ENCODE measurements at regions not wholly inside any gene's neighbourhood (a gene's known extent, or its start where the extent isn't known, plus 50 kb on each side); places are given as distances from the start of the nearest gene placed in this dataset.

DNA sequence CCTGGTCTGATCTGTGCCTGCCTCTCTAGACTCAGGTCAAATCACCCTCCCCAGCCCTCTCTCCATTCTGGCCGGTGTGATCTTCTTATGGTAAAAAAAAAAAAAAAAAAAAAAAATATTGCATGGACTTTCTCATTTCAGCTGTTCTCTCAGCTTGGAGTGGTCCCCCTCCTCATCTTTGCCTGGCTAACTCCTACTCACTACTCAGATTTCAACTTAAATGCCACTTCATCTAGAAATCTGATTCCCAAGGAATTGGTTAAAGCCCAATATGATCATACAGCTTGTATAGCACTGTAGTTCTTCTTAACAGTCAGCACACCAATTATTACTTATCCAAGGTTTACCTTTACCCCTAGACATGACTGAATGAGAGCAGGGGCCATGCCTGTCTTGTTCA lies 105.9 kb upstream of the CARMIL1 start:
- Histone ChIP-seq H3K27me3 (ENCODE audit: control insufficient read depth in 1 of 2, insufficient read depth in 2 of 2, low read length in 2 of 2) (no peaks in the 10 kb centered on the region), H3K9me3 (ENCODE audit: control insufficient read depth in 1 of 2, insufficient read depth in 1 of 2, low read length in 2 of 2) (no peaks in the 10 kb centered on the region), H3K4me1 (ENCODE audit: insufficient read depth, low read length) (no peaks in the 10 kb centered on the region), H3K27ac (ENCODE audit: low read depth in 1 of 2, low read length in 2 of 2) (no peak overlapping the region), H3K4me3 (ENCODE audit: low read length) (no peak overlapping the region), H3K36me3 (ENCODE audit: insufficient read depth, low read length) (no peaks in the 10 kb centered on the region)
- ATAC-seq (ENCODE audit: poor library complexity) (no peak), DNase-seq (no peak)
- intact Hi-C loops (cut with DNase I, micrococcal nuclease): no loop called here
- H3K9me3 Mint-ChIP-seq: no peaks in the 10 kb centered on the region
- no peak overlapping the region for H3K27ac Mint-ChIP-seq
- no peak overlapping the region for H3K4me3 Mint-ChIP-seq
- no peaks in the 10 kb centered on the region for H3K36me3 Mint-ChIP-seq (ENCODE audit: low read depth)
- H3K4me1 Mint-ChIP-seq (ENCODE audit: low read depth): no peaks in the 10 kb centered on the region
- TF ChIP-seq, protein P1, sequence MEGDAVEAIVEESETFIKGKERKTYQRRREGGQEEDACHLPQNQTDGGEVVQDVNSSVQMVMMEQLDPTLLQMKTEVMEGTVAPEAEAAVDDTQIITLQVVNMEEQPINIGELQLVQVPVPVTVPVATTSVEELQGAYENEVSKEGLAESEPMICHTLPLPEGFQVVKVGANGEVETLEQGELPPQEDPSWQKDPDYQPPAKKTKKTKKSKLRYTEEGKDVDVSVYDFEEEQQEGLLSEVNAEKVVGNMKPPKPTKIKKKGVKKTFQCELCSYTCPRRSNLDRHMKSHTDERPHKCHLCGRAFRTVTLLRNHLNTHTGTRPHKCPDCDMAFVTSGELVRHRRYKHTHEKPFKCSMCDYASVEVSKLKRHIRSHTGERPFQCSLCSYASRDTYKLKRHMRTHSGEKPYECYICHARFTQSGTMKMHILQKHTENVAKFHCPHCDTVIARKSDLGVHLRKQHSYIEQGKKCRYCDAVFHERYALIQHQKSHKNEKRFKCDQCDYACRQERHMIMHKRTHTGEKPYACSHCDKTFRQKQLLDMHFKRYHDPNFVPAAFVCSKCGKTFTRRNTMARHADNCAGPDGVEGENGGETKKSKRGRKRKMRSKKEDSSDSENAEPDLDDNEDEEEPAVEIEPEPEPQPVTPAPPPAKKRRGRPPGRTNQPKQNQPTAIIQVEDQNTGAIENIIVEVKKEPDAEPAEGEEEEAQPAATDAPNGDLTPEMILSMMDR (IDR thresholded peaks at IDR 0.05): no peak
- CTCF ChIA-PET: interaction anchor here (0.7 kb wide), 1 partner anchor 66 kb away, joined by 3 read pairs; no protein-coding TSS in a partner anchor
- no peaks in the 10 kb centered on the region for H3K27me3 Mint-ChIP-seq
- POLR2A ChIA-PET: interaction anchor here (1.4 kb wide), 1 partner anchor 9 kb away, joined by 3 read pairs; no protein-coding TSS in a partner anchor

DNA sequence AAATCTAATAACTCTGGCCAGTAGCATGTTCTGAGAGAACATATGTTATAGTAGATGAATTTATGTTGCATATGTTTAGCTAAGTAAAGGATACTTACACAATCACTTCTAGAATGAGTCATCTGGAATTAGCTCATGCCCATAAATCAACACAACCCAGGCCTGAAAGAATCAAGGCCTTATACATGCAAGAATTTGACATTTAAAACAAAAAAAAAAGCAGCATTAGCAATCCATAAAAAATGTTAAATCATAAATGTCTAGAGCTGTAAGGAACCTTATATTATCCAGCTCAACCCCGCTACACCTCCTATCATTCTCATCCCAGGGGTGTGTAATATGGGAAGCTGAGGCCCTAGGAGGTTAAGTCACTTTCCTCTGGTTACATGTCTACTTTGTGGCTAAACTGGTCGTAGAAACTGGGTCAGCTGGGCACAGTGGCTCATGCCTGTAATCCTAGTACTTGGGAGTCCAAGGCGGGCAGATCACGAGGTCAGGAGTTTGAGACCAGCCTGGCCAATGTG lies 105.2 kb upstream of the CARMIL1 start:
- no peaks in the 10 kb centered on the region for H3K4me1 Mint-ChIP-seq (ENCODE audit: low read depth)
- no peaks in the 10 kb centered on the region for H3K36me3 Mint-ChIP-seq (ENCODE audit: low read depth)
- Histone ChIP-seq H3K4me3 (ENCODE audit: low read length) (no peak overlapping the region), H3K9me3 (ENCODE audit: control insufficient read depth in 1 of 2, insufficient read depth in 1 of 2, low read length in 2 of 2) (no peaks in the 10 kb centered on the region), H3K36me3 (ENCODE audit: insufficient read depth, low read length) (no peaks in the 10 kb centered on the region), H3K4me1 (ENCODE audit: insufficient read depth, low read length) (no peaks in the 10 kb centered on the region), H3K27ac (ENCODE audit: low read depth in 1 of 2, low read length in 2 of 2) (no peak overlapping the region), H3K27me3 (ENCODE audit: control insufficient read depth in 1 of 2, insufficient read depth in 2 of 2, low read length in 2 of 2) (no peaks in the 10 kb centered on the region)
- no peak overlapping the region for H3K27ac Mint-ChIP-seq
- DNase-seq (peak in 2 of 14 experiments; percentile 27 to 33), ATAC-seq (ENCODE audit: poor library complexity) (no peak)
- no peaks in the 10 kb centered on the region for H3K27me3 Mint-ChIP-seq
- TF ChIP-seq, protein P1 (IDR thresholded peaks at IDR 0.05): no peak
- ChIA-PET CTCF (no interaction called here), POLR2A (interaction anchor here (1.1 to 1.4 kb wide), 2 partner anchors 8 to 56 kb away, joined by 3 read pairs; no protein-coding TSS in a partner anchor)
- H3K9me3 Mint-ChIP-seq: no peaks in the 10 kb centered on the region
- H3K4me3 Mint-ChIP-seq: no peak overlapping the region
- intact Hi-C loops (cut with DNase I, micrococcal nuclease): no loop called here

DNA sequence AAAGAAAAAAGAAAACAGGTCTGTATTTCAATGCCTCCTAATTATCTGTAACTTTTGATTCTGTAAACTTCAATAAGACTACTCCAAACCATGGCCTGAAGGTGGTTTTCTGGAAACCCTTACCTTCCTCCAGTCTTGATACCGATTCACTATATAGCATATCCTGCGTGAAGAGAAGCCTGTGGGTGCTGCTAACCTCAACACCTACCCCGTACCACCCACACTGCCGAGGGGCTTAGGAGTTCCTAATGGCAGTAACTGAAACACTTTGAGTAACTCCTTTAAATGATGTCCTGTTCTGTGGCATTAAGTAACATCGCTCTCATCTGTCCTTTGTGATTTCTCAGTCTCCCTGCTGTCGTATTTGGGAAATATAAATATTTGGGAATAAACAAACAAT lies 104.5 kb upstream of the CARMIL1 start:
- TF ChIP-seq, protein P1 (IDR thresholded peaks at IDR 0.05): no peak
- Mint-ChIP-seq H3K27ac (no peak overlapping the region), H3K9me3 (no peaks in the 10 kb centered on the region), H3K4me3 (no peak overlapping the region), H3K4me1 (ENCODE audit: low read depth) (no peaks in the 10 kb centered on the region), H3K27me3 (no peaks in the 10 kb centered on the region), H3K36me3 (ENCODE audit: low read depth) (no peaks in the 10 kb centered on the region)
- Histone ChIP-seq H3K4me3 (ENCODE audit: low read length) (no peak overlapping the region), H3K27ac (ENCODE audit: low read depth in 1 of 2, low read length in 2 of 2) (no peak overlapping the region), H3K4me1 (ENCODE audit: insufficient read depth, low read length) (no peaks in the 10 kb centered on the region), H3K36me3 (ENCODE audit: insufficient read depth, low read length) (no peaks in the 10 kb centered on the region), H3K9me3 (ENCODE audit: control insufficient read depth in 1 of 2, insufficient read depth in 1 of 2, low read length in 2 of 2) (no peaks in the 10 kb centered on the region), H3K27me3 (ENCODE audit: control insufficient read depth in 1 of 2, insufficient read depth in 2 of 2, low read length in 2 of 2) (no peaks in the 10 kb centered on the region)
- ATAC-seq (ENCODE audit: poor library complexity) (no peak), DNase-seq (no peak)
- ChIA-PET CTCF (no interaction called here), POLR2A (interaction anchor here (1.1 kb wide), 1 partner anchor 57 kb away, joined by 3 read pairs; no protein-coding TSS in a partner anchor)
- intact Hi-C loops (cut with DNase I, micrococcal nuclease): no loop called here

Data from CD4-positive, alpha-beta T cell (primary cell).